Erythroblast (primary cell): ENCODE measurements at regions not wholly inside any gene's neighbourhood (a gene's known extent, or its start where the extent isn't known, plus 50 kb on each side); places are given as distances from the start of the nearest gene placed in this dataset.

Experiments
- GATA1 ChIP-seq: IDR thresholded peaks from 2 replicates; pipeline ENCODE4 v1.6.1; 2011; ENCODE audit warnings: low read depth, mild to moderate bottlenecking, control low read depth, low read length, moderate library complexity
- POLR2A ChIP-seq: IDR thresholded peaks from 2 replicates; pipeline ENCODE4 v1.6.1; 2011; ENCODE audit warnings: mild to moderate bottlenecking, low read length

DNA sequence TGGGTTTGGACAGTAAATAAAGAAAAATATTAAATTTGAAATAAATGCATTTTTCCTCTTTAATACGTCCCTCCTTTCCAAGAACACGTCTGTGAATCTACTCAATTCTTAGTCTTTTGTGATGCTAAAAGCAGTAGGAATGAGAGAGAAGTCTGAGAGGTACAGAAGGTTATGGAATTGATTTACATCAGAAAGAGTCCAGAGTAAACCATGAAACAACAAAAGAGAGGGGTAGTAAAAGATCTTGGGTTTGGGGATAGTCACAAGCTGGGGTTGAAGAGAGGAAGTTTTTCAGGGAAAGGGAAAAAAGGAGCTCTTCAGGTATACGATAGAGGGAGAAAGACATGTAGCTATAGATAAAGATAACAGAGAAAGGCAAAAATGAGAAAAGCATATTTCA is 215.4 kb downstream of the RAB28 start:
- TF ChIP-seq POLR2A (no peak), GATA1 (no peak)
